Esophagus muscularis mucosa (tissue), 4 donors: ENCODE measurements at regions not wholly inside any gene's neighbourhood (a gene's known extent, or its start where the extent isn't known, plus 50 kb on each side); places are given as distances from the start of the nearest gene placed in this dataset.

Experiments
- DNase-seq: peaks from one replicate; pipeline ENCODE4 v3.0.0-alpha.2; 2017; ENCODE audit errors: extremely low spot score
- H3K27ac ChIP-seq, 4 donors: fragments of 200-600 bp; sonication (generic); replicated peaks in 1 of 4; 1 replicate in 3 of 4; 2 replicates in 1 of 4; pipeline ENCODE4 v1.5.1; 2016 to 2019; ENCODE audit warnings: mild to moderate bottlenecking in 1 of 4
- H3K27me3 ChIP-seq, 4 donors: fragments of 200-600 bp; sonication (generic); one replicate each; pipeline versions ENCODE4 v1.5.1 to v1.6.0; 2016 to 2019
- H3K36me3 ChIP-seq, 4 donors: fragments of 200-600 bp; sonication (generic); one replicate each; pipeline ENCODE4 v1.5.1; 2016 to 2019
- H3K4me1 ChIP-seq, 4 donors: fragments of 200-600 bp; sonication (generic); one replicate each; pipeline ENCODE4 v1.5.1; 2016 to 2019
- H3K4me3 ChIP-seq, 4 donors: fragments of 200-600 bp; sonication (generic); 1 replicate in 2 of 4; 2 replicates in 2 of 4; pipeline ENCODE4 v1.5.1; 2016 to 2019; ENCODE audit warnings: mild to moderate bottlenecking in 4 of 4, moderate library complexity in 1 of 4
- H3K9me3 ChIP-seq, 4 donors: fragments of 200-600 bp; sonication (generic); 1 replicate in 3 of 4; 2 replicates in 1 of 4; pipeline ENCODE4 v1.5.1; 2016 to 2019
- EP300 ChIP-seq: sonication (generic); formaldehyde crosslinking; IDR thresholded peaks from one replicate; pipeline ENCODE4 v1.6.1; 2017; ENCODE audit warnings: antibody characterized with exemption
- POLR2A ChIP-seq: fragments of 450-650 bp; IDR thresholded peaks from one replicate; pipeline ENCODE4 v1.6.1; 2017; ENCODE audit warnings: antibody characterized with exemption, moderate library complexity, mild to moderate bottlenecking, low read depth
- POLR2AphosphoS5 ChIP-seq, 2 donors: sonication (generic); formaldehyde crosslinking; IDR thresholded peaks; one replicate each; pipeline ENCODE4 v1.6.1; 2017; ENCODE audit warnings: antibody characterized with exemption in 2 of 2
- WGBS: methylation state at CpG from one replicate; pipeline ENCODE4 v1.1.5; 2018; 5-methylcytosine and 5-hydroxymethylcytosine counted together
- intact Hi-C: fragments of 100-400 bp; cut with DNase I; formaldehyde crosslinking; loops from one replicate; pipeline ENCODE4 v1.15.1; 2023
- TF ChIP-seq, protein P1 (sequence below), 3 experiments: fragments of 200-600 bp in 2 of 3; fragments of 450-650 bp in 1 of 3; sonication (generic) in 2 of 3; IDR thresholded peaks; one replicate each; pipeline ENCODE4 v1.5.1; 2017 to 2019; ENCODE audit warnings: antibody characterized with exemption in 3 of 3, mild to moderate bottlenecking in 2 of 3, moderate library complexity in 1 of 3

DNA sequence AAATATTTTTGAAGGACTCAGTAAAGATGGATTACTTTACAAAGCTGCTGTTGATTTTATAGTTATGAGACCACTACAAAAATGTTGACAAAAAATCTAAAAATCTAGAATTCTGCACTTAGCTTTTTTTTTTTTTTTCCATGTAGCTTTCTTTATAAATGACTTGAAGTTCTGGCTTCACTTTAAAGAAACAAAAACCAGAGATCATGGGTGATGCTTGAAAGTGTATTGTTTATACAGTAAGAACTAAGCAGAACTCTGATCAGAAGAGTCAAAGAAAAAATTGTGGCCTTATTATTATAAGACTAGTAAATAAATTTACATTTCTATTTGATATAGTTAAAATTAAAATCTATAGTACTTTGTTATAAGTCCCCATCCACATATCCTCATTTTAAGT, 301.7 kb downstream of the BLID start:
- peaks cover 0 to 31% (median 23%) of the 10 kb centered on the region in 4 donors for H3K4me1 ChIP-seq
- no peak for TF ChIP-seq EP300
- TF ChIP-seq POLR2AphosphoS5 (IDR thresholded peaks at IDR 0.05): no peak
- TF ChIP-seq, protein P1, sequence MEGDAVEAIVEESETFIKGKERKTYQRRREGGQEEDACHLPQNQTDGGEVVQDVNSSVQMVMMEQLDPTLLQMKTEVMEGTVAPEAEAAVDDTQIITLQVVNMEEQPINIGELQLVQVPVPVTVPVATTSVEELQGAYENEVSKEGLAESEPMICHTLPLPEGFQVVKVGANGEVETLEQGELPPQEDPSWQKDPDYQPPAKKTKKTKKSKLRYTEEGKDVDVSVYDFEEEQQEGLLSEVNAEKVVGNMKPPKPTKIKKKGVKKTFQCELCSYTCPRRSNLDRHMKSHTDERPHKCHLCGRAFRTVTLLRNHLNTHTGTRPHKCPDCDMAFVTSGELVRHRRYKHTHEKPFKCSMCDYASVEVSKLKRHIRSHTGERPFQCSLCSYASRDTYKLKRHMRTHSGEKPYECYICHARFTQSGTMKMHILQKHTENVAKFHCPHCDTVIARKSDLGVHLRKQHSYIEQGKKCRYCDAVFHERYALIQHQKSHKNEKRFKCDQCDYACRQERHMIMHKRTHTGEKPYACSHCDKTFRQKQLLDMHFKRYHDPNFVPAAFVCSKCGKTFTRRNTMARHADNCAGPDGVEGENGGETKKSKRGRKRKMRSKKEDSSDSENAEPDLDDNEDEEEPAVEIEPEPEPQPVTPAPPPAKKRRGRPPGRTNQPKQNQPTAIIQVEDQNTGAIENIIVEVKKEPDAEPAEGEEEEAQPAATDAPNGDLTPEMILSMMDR (IDR thresholded peaks at IDR 0.05): no peak
- TF ChIP-seq POLR2A: no peak
- H3K9me3 ChIP-seq: peaks cover 0 to 23% (median 16%) of the 10 kb centered on the region in 4 donors
- no peaks in the 10 kb centered on the region for H3K36me3 ChIP-seq
- H3K4me3 ChIP-seq: no peak overlapping the region
- DNase-seq: no peak
- intact Hi-C loops: no loop called here
- H3K27me3 ChIP-seq: no peaks in the 10 kb centered on the region
- H3K27ac ChIP-seq: peak overlapping the region in 1 of 4 donors; percentile 35

DNA sequence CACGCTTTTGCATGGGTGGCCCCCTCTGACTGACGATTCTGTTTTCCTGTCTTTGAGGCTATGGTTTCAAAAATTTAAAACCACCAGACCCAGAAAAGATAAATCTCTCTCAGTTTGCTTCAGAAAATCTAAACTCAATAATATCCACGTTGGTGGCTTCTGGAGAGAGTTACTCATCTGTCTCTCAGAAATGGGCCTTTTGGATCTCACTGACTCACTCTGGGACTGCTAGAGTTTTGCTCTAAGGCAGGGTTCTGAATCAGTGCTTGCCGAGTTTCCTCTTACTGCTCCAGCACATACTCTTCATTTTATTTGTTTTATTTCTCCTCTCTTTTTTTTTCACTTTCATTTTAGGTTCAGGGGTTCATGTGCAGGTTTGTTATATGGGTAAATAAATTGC, 305.7 kb downstream of the BLID start:
- no peaks in the 10 kb centered on the region for H3K36me3 ChIP-seq
- no peak for DNase-seq
- peak overlapping the region; percentile 63 to 78 (median 70) for H3K27ac ChIP-seq
- peaks cover 0 to 35% (median 25%) of the 10 kb centered on the region in 4 donors for H3K4me1 ChIP-seq
- peaks cover 0 to 23% (median 16%) of the 10 kb centered on the region in 4 donors for H3K9me3 ChIP-seq
- no peaks in the 10 kb centered on the region for H3K27me3 ChIP-seq
- TF ChIP-seq, protein P1 (IDR thresholded peaks at IDR 0.05): no peak
- TF ChIP-seq POLR2AphosphoS5 (IDR thresholded peaks at IDR 0.05) (no peak), POLR2A (no peak), EP300 (no peak)
- intact Hi-C loops: no loop called here
- 32% methylated on average over 4 of the region's 4 CpGs for WGBS
- H3K4me3 ChIP-seq: no peak overlapping the region

DNA sequence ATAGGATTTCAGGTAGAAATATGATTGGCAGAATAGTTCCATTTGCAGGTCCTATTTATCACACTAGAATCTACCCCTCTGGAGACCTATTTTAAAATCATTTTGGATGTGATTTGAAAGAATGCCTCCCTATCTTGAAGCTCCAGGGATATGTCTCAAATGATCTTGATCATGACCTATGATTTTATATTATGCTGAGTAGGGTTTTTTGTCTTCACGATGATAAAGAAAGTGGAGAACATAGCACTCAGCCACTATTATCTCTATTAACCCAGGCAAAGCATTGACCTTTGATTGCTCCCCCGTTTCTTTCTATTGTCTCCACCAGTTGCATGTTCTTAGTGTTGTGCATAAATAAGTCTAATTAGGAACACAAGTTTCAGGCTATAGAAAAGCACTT, 307.9 kb downstream of the BLID start:
- no peak overlapping the region for H3K27ac ChIP-seq
- WGBS: 91% methylated on average over 2 of the region's 2 CpGs
- H3K4me3 ChIP-seq: no peak overlapping the region
- no peaks in the 10 kb centered on the region for H3K27me3 ChIP-seq
- H3K36me3 ChIP-seq: no peaks in the 10 kb centered on the region
- no peak for DNase-seq
- intact Hi-C loops: no loop called here
- TF ChIP-seq, protein P1 (IDR thresholded peaks at IDR 0.05): no peak
- TF ChIP-seq POLR2AphosphoS5 (IDR thresholded peaks at IDR 0.05): no peak
- no peak for TF ChIP-seq POLR2A
- no peak for TF ChIP-seq EP300
- peaks cover 0 to 20% (median 16%) of the 10 kb centered on the region in 4 donors for H3K4me1 ChIP-seq
- peaks cover 0 to 15% (median 15%) of the 10 kb centered on the region in 4 donors for H3K9me3 ChIP-seq

DNA sequence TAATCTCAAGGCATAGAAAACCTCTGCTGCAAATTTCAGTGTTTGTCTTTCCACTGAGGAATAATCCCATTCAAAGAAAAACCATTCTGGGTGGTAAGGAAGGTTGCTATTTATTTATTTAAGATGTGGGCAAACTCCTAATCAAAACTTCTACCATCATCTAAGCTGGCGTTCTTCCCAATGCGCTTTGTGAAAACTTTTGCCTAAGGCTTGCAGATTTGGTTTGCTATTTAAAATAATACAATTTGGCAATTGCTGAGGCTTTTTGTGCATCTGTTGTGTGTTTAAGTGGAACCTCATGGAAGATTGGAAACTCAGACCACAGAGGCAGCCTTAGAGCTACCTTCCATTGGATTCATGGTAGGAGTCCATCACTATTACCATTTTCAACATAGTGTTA, 309.0 kb downstream of the BLID start:
- intact Hi-C loops: no loop called here
- H3K36me3 ChIP-seq: no peaks in the 10 kb centered on the region
- 94% methylated on average over 2 of the region's 2 CpGs for WGBS
- peaks cover 0 to 5% (median 4%) of the 10 kb centered on the region in 4 donors for H3K9me3 ChIP-seq
- peaks cover 0 to 20% (median 17%) of the 10 kb centered on the region in 4 donors for H3K4me1 ChIP-seq
- no peaks in the 10 kb centered on the region for H3K27me3 ChIP-seq
- H3K4me3 ChIP-seq: no peak overlapping the region
- DNase-seq: no peak
- TF ChIP-seq, protein P1 (IDR thresholded peaks at IDR 0.05): no peak
- TF ChIP-seq POLR2AphosphoS5 (IDR thresholded peaks at IDR 0.05) (no peak), EP300 (no peak), POLR2A (no peak)
- no peak overlapping the region for H3K27ac ChIP-seq

DNA sequence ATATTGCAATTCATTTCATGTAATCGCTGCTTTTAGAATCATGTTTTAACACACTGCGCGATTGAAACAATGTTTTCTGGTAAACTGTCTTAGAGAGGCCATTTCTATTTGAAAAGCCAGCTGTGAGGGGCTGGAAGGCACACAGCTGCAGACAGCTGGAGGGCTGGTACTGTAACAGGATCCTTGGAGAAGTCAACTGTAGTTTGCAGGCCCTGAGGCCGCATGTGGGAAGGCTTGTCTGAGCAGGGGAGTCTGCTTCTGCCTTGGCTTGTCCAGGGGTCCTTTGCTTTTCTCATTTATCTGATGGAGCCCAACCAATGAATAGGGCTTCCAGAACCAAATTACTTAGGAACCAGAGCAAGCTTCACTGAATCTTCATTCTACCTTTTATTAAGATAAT, 313.5 kb downstream of the BLID start:
- H3K4me1 ChIP-seq: peaks cover 0 to 22% (median 20%) of the 10 kb centered on the region in 4 donors
- peak in 1 of 2 donors; percentile 46 for TF ChIP-seq POLR2AphosphoS5 (IDR thresholded peaks at IDR 0.05)
- TF ChIP-seq POLR2A: no peak
- no peak for TF ChIP-seq EP300
- DNase-seq: no peak
- no peaks in the 10 kb centered on the region for H3K36me3 ChIP-seq
- no peak overlapping the region for H3K27ac ChIP-seq
- WGBS: 85% methylated on average over 4 of the region's 4 CpGs
- H3K9me3 ChIP-seq: no peaks in the 10 kb centered on the region
- intact Hi-C loops: no loop called here
- no peak overlapping the region for H3K4me3 ChIP-seq
- no peaks in the 10 kb centered on the region for H3K27me3 ChIP-seq
